ENCODE measurements at regions not wholly inside any gene's neighbourhood (a gene's known extent, or its start where the extent isn't known, plus 50 kb on each side); places are given as distances from the start of the nearest gene placed in this dataset.

DNA sequence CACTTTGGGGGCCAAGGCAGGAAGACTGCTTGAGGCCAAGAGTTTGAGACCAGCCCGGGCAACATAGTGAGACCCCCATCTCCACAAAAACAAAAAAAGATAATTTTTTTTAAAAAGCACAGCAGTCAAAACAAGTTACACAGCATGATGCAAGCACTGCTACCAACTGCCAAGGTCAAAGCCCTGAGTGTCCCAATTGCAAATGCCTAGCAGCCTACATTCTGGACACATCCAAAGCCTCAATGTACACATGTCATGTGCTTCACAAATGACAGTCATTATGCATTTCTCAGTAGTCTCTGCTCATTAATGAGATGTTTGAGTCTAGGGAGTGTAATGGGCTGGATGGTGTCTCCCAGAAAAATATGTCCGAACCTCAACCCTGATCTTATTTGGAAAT lies 113.7 kb upstream of the CCND2 start:
- TF ChIP-seq CTCF (IDR thresholded peaks at IDR 0.05; ENCODE audit: insufficient read depth, low read length, poor library complexity, severe bottlenecking) = no peak
- TF ChIP-seq EZH2phosphoT487 (conservative IDR thresholded peaks at IDR 0.05; ENCODE audit: low read length) = no peak

Measured in SU-DHL-6 (cell line).